Left ventricle myocardium inferior (tissue), 1 donor: ENCODE measurements at regions not wholly inside any gene's neighbourhood (a gene's known extent, or its start where the extent isn't known, plus 50 kb on each side); places are given as distances from the start of the nearest gene placed in this dataset.
A peak's percentile ranks its signal among the peaks of the same experiment; 100 is the strongest.

Experiments used
- DNase-seq: peaks from one replicate; pipeline ENCODE4 v3.0.0-alpha.2; 2020
- H3K27ac ChIP-seq: fragments of 200-600 bp; replicated peaks from 2 replicates; pipeline ENCODE4 v1.8.0; 2021
- H3K27me3 ChIP-seq: fragments of 200-600 bp; 2 replicates; pipeline ENCODE4 v1.8.0; 2021; ENCODE audit warnings: low read depth
- H3K36me3 ChIP-seq: fragments of 200-600 bp; 2 replicates; pipeline ENCODE4 v1.8.0; 2021
- H3K4me1 ChIP-seq: fragments of 200-600 bp; 2 replicates; pipeline ENCODE4 v1.8.0; 2021
- H3K4me3 ChIP-seq: fragments of 200-600 bp; 2 replicates; pipeline ENCODE4 v1.8.0; 2021; ENCODE audit warnings: mild to moderate bottlenecking, moderate library complexity
- H3K9me3 ChIP-seq: fragments of 200-600 bp; replicated peaks from 2 replicates; pipeline ENCODE4 v1.8.0; 2021
- intact Hi-C: fragments of 100-400 bp; cut with micrococcal nuclease; formaldehyde crosslinking; loops from one replicate; pipeline ENCODE4 v1.11.0; 2022
- TF ChIP-seq, protein P1 (sequence below): fragments of 200-600 bp; IDR thresholded peaks from 2 replicates; pipeline ENCODE4 v1.8.0; 2021; ENCODE audit warnings: antibody characterized with exemption, mild to moderate bottlenecking, borderline replicate concordance
- donor health status: DM: no; HTN: yes; CAD: no; lungs with severe emphysema.

DNA sequence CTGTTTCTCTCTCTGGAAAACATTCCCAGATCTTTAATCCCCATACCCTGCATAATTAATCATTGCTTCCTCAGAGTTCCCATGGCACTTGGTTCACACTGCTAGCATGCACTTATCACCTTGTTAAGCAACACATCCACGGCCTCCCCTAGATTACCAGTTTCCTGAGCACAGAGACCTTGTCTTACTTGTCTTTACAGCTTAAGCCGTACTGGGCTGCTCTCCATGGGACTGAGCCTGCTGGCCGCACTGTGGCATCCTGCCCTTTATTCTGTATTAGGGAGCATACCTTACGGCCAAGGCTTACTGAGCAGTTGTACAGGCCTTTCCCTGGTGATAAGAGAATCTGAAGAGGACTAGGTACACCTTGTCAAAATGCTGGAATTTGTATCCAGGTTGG lies 190.2 kb downstream of the REEP3 start:
- Histone ChIP-seq H3K27me3 (no peaks in the 10 kb centered on the region), H3K9me3 (no peaks in the 10 kb centered on the region), H3K4me3 (no peak overlapping the region), H3K4me1 (peaks cover 65% of the 10 kb centered on the region), H3K36me3 (no peaks in the 10 kb centered on the region), H3K27ac (peak overlapping the region; percentile 91)
- TF ChIP-seq, protein P1, sequence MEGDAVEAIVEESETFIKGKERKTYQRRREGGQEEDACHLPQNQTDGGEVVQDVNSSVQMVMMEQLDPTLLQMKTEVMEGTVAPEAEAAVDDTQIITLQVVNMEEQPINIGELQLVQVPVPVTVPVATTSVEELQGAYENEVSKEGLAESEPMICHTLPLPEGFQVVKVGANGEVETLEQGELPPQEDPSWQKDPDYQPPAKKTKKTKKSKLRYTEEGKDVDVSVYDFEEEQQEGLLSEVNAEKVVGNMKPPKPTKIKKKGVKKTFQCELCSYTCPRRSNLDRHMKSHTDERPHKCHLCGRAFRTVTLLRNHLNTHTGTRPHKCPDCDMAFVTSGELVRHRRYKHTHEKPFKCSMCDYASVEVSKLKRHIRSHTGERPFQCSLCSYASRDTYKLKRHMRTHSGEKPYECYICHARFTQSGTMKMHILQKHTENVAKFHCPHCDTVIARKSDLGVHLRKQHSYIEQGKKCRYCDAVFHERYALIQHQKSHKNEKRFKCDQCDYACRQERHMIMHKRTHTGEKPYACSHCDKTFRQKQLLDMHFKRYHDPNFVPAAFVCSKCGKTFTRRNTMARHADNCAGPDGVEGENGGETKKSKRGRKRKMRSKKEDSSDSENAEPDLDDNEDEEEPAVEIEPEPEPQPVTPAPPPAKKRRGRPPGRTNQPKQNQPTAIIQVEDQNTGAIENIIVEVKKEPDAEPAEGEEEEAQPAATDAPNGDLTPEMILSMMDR: no peak
- intact Hi-C loops: no loop called here
- DNase-seq: peak; percentile 38

DNA sequence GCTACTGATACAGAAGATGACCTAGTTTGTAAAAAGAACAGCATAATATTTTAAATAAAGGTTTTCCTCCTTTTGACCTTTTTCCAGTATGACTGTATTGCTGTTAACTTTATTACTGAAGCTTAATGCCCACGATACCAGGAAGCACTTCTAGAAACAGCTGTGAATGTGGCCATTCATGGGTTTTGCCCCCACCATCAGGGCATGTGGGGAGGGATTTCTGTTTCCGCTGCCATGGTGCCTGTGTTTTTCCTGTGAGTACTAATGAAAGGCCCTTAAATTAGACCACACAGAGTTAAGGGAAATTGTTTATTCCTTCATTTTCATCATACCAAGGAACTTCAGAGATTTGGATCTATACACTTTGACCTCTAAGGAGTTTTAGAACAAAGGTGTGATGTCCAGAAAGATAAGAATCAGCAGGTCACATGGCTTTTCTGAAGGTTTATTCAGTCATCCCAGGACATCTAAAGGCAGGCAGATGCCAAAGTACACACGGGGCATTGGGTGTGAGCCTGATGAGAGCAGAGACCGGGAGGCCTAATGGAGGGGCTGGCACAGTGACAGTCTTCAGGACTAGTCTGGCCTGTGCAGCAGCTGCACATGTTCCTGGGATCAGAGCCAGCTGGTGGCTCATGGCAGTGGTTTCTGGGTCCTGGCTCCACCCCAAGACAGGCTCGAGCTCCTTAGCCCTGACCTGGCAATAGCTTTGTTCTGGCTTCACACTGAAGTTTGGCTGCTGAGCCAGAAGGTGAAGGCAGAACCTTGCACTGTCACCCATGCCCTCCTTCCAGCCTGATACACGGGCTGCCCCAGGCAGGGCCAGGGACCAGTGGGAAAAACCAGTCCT lies 190.9 kb downstream of the REEP3 start:
- Histone ChIP-seq H3K27ac (peak overlapping the region; percentile 91), H3K27me3 (no peaks in the 10 kb centered on the region), H3K4me3 (no peak overlapping the region), H3K36me3 (no peaks in the 10 kb centered on the region), H3K4me1 (peaks cover 58% of the 10 kb centered on the region), H3K9me3 (no peaks in the 10 kb centered on the region)
- intact Hi-C loops: loop anchor here (2.0 kb wide), 1 partner anchor 83 kb away; no protein-coding TSS in a partner anchor
- TF ChIP-seq, protein P1: no peak
- peak; percentile 93 for DNase-seq

DNA sequence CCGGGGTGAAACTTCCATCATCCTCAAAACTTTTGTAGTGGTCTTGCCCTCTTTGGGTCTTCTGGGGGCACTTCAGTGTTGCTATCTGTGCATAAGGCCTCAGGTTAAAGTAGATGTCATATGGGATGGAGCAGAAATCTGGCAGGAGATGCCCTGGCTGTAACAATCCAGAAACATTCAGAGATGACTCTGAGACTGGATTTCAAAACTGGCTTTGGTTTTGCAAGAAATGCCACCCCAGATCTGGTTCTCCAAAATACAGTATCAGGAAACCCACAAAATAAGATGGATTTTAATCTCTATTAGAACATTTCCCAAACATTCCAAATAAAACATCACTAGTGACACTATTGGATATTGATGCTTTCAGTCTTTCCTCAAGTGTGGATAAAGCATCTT lies 191.5 kb downstream of the REEP3 start:
- no peak for DNase-seq
- Histone ChIP-seq H3K4me3 (no peak overlapping the region), H3K27ac (peak overlapping the region; percentile 91), H3K9me3 (no peaks in the 10 kb centered on the region), H3K36me3 (no peaks in the 10 kb centered on the region), H3K4me1 (peaks cover 53% of the 10 kb centered on the region), H3K27me3 (no peaks in the 10 kb centered on the region)
- TF ChIP-seq, protein P1: no peak
- intact Hi-C loops: loop anchor here (2.0 kb wide), 1 partner anchor 84 kb away; no protein-coding TSS in a partner anchor

DNA sequence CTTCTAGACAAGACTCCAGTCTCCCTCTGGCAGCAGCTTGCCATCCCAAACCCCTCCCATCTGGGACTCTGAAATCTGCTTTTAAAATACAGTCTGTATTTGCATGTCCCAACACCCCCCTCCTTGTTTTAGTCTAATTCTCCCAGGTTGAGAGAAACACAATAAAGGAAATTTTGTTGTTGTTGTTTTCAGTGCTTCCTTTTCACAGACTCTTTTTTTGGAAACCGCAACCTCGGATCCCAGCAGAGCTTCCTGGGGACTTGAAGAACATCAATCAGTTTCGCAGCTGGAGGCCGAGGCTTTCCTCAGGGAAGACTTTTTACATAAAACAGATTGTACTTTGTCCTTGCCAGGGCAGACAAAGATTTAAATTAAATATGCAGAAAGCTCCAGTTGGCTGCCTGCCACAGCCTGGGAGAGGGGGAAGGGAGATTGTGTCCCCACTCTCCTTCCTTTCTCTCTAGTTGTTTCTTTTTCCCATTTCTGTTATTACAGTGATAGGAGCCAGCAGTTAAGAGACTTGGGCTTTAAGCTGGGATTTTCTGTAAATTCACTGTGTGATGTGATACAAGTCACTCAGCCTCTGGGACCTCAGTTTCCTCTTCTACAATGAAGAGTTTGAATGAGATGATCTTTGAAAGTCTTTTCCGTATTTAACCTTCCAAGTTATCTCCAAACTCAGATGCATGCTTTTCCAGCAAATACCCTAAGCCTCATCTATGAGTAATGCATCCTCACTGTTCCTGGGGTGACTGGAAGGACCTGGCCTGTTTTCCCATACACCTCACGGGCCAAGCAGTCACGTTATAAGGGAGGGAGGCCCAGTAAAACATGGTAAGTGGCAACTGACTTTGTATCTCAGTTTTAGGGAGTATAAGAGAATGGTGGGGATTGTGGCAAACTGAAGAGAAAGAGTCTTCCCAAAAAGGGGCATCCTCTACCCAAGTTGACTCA lies 192.3 kb downstream of the REEP3 start:
- intact Hi-C loops: loop anchor here (2.0 kb wide), 1 partner anchor 85 kb away; no protein-coding TSS in a partner anchor
- H3K4me3 ChIP-seq: no peak overlapping the region

More for the DNA sequence above, 192.3 kb downstream of the REEP3 start:
- Histone ChIP-seq H3K4me1 (peaks cover 48% of the 10 kb centered on the region), H3K9me3 (no peaks in the 10 kb centered on the region), H3K36me3 (no peaks in the 10 kb centered on the region), H3K27ac (peak overlapping the region; percentile 91), H3K27me3 (no peaks in the 10 kb centered on the region)
- peak; percentile 87 for DNase-seq
- TF ChIP-seq, protein P1: no peak
